ENCODE measurements at regions not wholly inside any gene's neighbourhood (a gene's known extent, or its start where the extent isn't known, plus 50 kb on each side); places are given as distances from the start of the nearest gene placed in this dataset.
"Not testable (repeated sequence)": the region's sequence is repeated elsewhere in the genome, so short reads cannot be mapped to it uniquely, and the experiment has no call there.

GRCh38 chrX:110531873-110532580 is 173.4 kb downstream of the RTL9 start:
- no peaks in the 10 kb centered on the region for H3K9me3 ChIP-seq (ENCODE audit: control insufficient read depth, low read length)
- ATAC-seq (peak; percentile 64 to 74), DNase-seq (peak in 2 of 3 donors; percentile 18 to 36)
- no peak overlapping the region for H3K4me3 ChIP-seq (ENCODE audit: low read length)
- intact Hi-C loops (cut with DNase I), result no loop called here
- 51% methylated on average over 2 of the region's 2 CpGs for WGBS
- H3K27ac ChIP-seq (ENCODE audit: low read length), result no peak overlapping the region
- H3K27me3 ChIP-seq (ENCODE audit: control insufficient read depth, insufficient read depth), result no peaks in the 10 kb centered on the region
- H3K4me1 ChIP-seq (ENCODE audit: control insufficient read depth, insufficient read depth, low read length), result no peaks in the 10 kb centered on the region

GRCh38 chrX:110532581-110532931 is 173.9 kb downstream of the RTL9 start:
- Histone ChIP-seq H3K27me3 (ENCODE audit: control insufficient read depth, insufficient read depth) (no peaks in the 10 kb centered on the region), H3K27ac (ENCODE audit: low read length) (no peak overlapping the region), H3K4me3 (ENCODE audit: low read length) (no peak overlapping the region), H3K9me3 (ENCODE audit: control insufficient read depth, low read length) (no peaks in the 10 kb centered on the region), H3K4me1 (ENCODE audit: control insufficient read depth, insufficient read depth, low read length) (no peaks in the 10 kb centered on the region)
- ATAC-seq (no peak), DNase-seq (peak in 1 of 3 donors; percentile 11)
- WGBS, result 48% methylated on average over 1 of the region's 1 CpG
- intact Hi-C loops (cut with DNase I), result no loop called here

GRCh38 chrX:110536816-110537215 is 178.2 kb downstream of the RTL9 start:
- 23% methylated on average over 2 of the region's 2 CpGs for WGBS
- no peak for ATAC-seq

GRCh38 chrX:110541266-110541665 is 182.6 kb downstream of the RTL9 start:
- H3K27ac ChIP-seq (ENCODE audit: low read length), result no peak overlapping the region
- DNase-seq (no peak), ATAC-seq (no peak)
- no peaks in the 10 kb centered on the region for H3K9me3 ChIP-seq (ENCODE audit: control insufficient read depth, low read length)
- no peak overlapping the region for H3K4me3 ChIP-seq (ENCODE audit: low read length)
- no peaks in the 10 kb centered on the region for H3K4me1 ChIP-seq (ENCODE audit: control insufficient read depth, insufficient read depth, low read length)
- H3K27me3 ChIP-seq (ENCODE audit: control insufficient read depth, insufficient read depth), result no peaks in the 10 kb centered on the region
- WGBS, result 58% methylated on average over 1 of the region's 1 CpG
- intact Hi-C loops (cut with DNase I), result no loop called here

More at GRCh38 chrX:110536816-110537215, 178.2 kb downstream of the RTL9 start:
- Histone ChIP-seq H3K4me1 (ENCODE audit: control insufficient read depth, insufficient read depth, low read length) (no peaks in the 10 kb centered on the region), H3K27ac (ENCODE audit: low read length) (no peak overlapping the region), H3K27me3 (ENCODE audit: control insufficient read depth, insufficient read depth) (no peaks in the 10 kb centered on the region), H3K9me3 (ENCODE audit: control insufficient read depth, low read length) (no peaks in the 10 kb centered on the region), H3K4me3 (ENCODE audit: low read length) (no peak overlapping the region)
- intact Hi-C loops (cut with DNase I), result no loop called here
- no peak for DNase-seq

GRCh38 chrX:110550854-110551253 is 192.2 kb downstream of the RTL9 start:
- H3K27ac ChIP-seq (ENCODE audit: low read length); H3K9me3 ChIP-seq (ENCODE audit: control insufficient read depth, low read length); ATAC-seq; H3K4me1 ChIP-seq (ENCODE audit: control insufficient read depth, insufficient read depth, low read length); DNase-seq; H3K4me3 ChIP-seq (ENCODE audit: low read length); intact Hi-C loops (cut with DNase I); H3K27me3 ChIP-seq (ENCODE audit: control insufficient read depth, insufficient read depth): not testable (repeated sequence)
- 78% methylated on average over 4 of the region's 4 CpGs for WGBS

- Histone ChIP-seq H3K9me3 (ENCODE audit: control insufficient read depth, low read length) (no peaks in the 10 kb centered on the region), H3K27me3 (ENCODE audit: control insufficient read depth, insufficient read depth) (no peaks in the 10 kb centered on the region), H3K27ac (ENCODE audit: low read length) (no peak overlapping the region), H3K4me3 (ENCODE audit: low read length) (no peak overlapping the region), H3K4me1 (ENCODE audit: control insufficient read depth, insufficient read depth, low read length) (no peaks in the 10 kb centered on the region)
- 92% methylated on average over 12 of the region's 12 CpGs for WGBS
- no peak for ATAC-seq
- intact Hi-C loops (cut with DNase I), result no loop called here
- no peak for DNase-seq
Observed at GRCh38 chrX:110557864-110558263, 199.2 kb downstream of the RTL9 start.

GRCh38 chrX:110558406-110558805 is 199.8 kb downstream of the RTL9 start:
- 76% methylated on average over 16 of the region's 16 CpGs for WGBS
- H3K27ac ChIP-seq (ENCODE audit: low read length), result no peak overlapping the region
- intact Hi-C loops (cut with DNase I), result no loop called here

GRCh38 chrX:110561034-110561433 is 202.4 kb downstream of the RTL9 start:
- no peak for ATAC-seq

More at GRCh38 chrX:110558406-110558805, 199.8 kb downstream of the RTL9 start:
- Histone ChIP-seq H3K4me1 (ENCODE audit: control insufficient read depth, insufficient read depth, low read length) (no peaks in the 10 kb centered on the region), H3K27me3 (ENCODE audit: control insufficient read depth, insufficient read depth) (no peaks in the 10 kb centered on the region), H3K9me3 (ENCODE audit: control insufficient read depth, low read length) (no peaks in the 10 kb centered on the region), H3K4me3 (ENCODE audit: low read length) (no peak overlapping the region)
- DNase-seq (peak in 1 of 3 donors; percentile 38), ATAC-seq (no peak)

GRCh38 chrX:110563282-110563681 is 204.6 kb downstream of the RTL9 start:
- no peak overlapping the region for H3K27ac ChIP-seq (ENCODE audit: low read length)
- no peak for ATAC-seq
- H3K4me1 ChIP-seq (ENCODE audit: control insufficient read depth, insufficient read depth, low read length), result no peaks in the 10 kb centered on the region
- intact Hi-C loops (cut with DNase I), result no loop called here
- H3K4me3 ChIP-seq (ENCODE audit: low read length), result no peak overlapping the region
- H3K9me3 ChIP-seq (ENCODE audit: control insufficient read depth, low read length), result no peaks in the 10 kb centered on the region
- DNase-seq, result no peak
- H3K27me3 ChIP-seq (ENCODE audit: control insufficient read depth, insufficient read depth), result no peaks in the 10 kb centered on the region

More at GRCh38 chrX:110561034-110561433, 202.4 kb downstream of the RTL9 start:
- Histone ChIP-seq H3K27me3 (ENCODE audit: control insufficient read depth, insufficient read depth) (no peaks in the 10 kb centered on the region), H3K9me3 (ENCODE audit: control insufficient read depth, low read length) (no peaks in the 10 kb centered on the region), H3K27ac (ENCODE audit: low read length) (no peak overlapping the region), H3K4me1 (ENCODE audit: control insufficient read depth, insufficient read depth, low read length) (no peaks in the 10 kb centered on the region), H3K4me3 (ENCODE audit: low read length) (no peak overlapping the region)
- DNase-seq, result no peak
- WGBS, result 52% methylated on average over 2 of the region's 2 CpGs
- intact Hi-C loops (cut with DNase I), result no loop called here

GRCh38 chrX:110568441-110568840 is 209.8 kb downstream of the RTL9 start:
- DNase-seq, result no peak
- Histone ChIP-seq H3K27me3 (ENCODE audit: control insufficient read depth, insufficient read depth) (no peaks in the 10 kb centered on the region), H3K9me3 (ENCODE audit: control insufficient read depth, low read length) (no peaks in the 10 kb centered on the region), H3K27ac (ENCODE audit: low read length) (no peak overlapping the region), H3K4me1 (ENCODE audit: control insufficient read depth, insufficient read depth, low read length) (no peaks in the 10 kb centered on the region), H3K4me3 (ENCODE audit: low read length) (no peak overlapping the region)
- intact Hi-C loops (cut with DNase I), result no loop called here
- WGBS, result 47% methylated on average over 2 of the region's 2 CpGs
- ATAC-seq, result no peak

GRCh38 chrX:110569506-110569905 is 210.9 kb downstream of the RTL9 start:
- DNase-seq, result no peak

GRCh38 chrX:110578270-110578669 is 217.3 kb downstream of the CHRDL1 start:
- DNase-seq, result no peak
- no peak overlapping the region for H3K4me3 ChIP-seq (ENCODE audit: low read length)
- H3K4me1 ChIP-seq (ENCODE audit: control insufficient read depth, insufficient read depth, low read length), result no peaks in the 10 kb centered on the region
- no peaks in the 10 kb centered on the region for H3K9me3 ChIP-seq (ENCODE audit: control insufficient read depth, low read length)
- H3K27ac ChIP-seq (ENCODE audit: low read length), result no peak overlapping the region
- H3K27me3 ChIP-seq (ENCODE audit: control insufficient read depth, insufficient read depth), result no peaks in the 10 kb centered on the region
- no peak for ATAC-seq
- intact Hi-C loops (cut with DNase I), result no loop called here

More at GRCh38 chrX:110569506-110569905, 210.9 kb downstream of the RTL9 start:
- Histone ChIP-seq H3K9me3 (ENCODE audit: control insufficient read depth, low read length) (no peaks in the 10 kb centered on the region), H3K4me1 (ENCODE audit: control insufficient read depth, insufficient read depth, low read length) (no peaks in the 10 kb centered on the region), H3K27ac (ENCODE audit: low read length) (no peak overlapping the region), H3K4me3 (ENCODE audit: low read length) (no peak overlapping the region), H3K27me3 (ENCODE audit: control insufficient read depth, insufficient read depth) (no peaks in the 10 kb centered on the region)
- intact Hi-C loops (cut with DNase I), result no loop called here
- ATAC-seq, result no peak
- WGBS, result 72% methylated on average over 1 of the region's 1 CpG

All from right cardiac atrium (tissue), 5 donors.